Activated CD4-positive, alpha-beta T cell treated with anti-CD3 and anti-CD28 coated beads, Interleukin-2, Interleukin-4, amounts not matched to agents 100 ng/mL and 50 ng/mL, durations not matched to agents 16 hours and 8 hours (primary cell): ENCODE measurements at regions not wholly inside any gene's neighbourhood (a gene's known extent, or its start where the extent isn't known, plus 50 kb on each side); places are given as distances from the start of the nearest gene placed in this dataset.

Source experiments
- DNase-seq: peaks from one replicate; pipeline ENCODE4 v3.0.0-alpha.2; 2020; ENCODE audit warnings: low spot score

GRCh38 chr3:25365636-25366035 lies 62.4 kb upstream of the RARB start:
- no peak for DNase-seq

- no peak for DNase-seq
Measured at GRCh38 chr3:25367025-25367424, 61.0 kb upstream of the RARB start.

DNA sequence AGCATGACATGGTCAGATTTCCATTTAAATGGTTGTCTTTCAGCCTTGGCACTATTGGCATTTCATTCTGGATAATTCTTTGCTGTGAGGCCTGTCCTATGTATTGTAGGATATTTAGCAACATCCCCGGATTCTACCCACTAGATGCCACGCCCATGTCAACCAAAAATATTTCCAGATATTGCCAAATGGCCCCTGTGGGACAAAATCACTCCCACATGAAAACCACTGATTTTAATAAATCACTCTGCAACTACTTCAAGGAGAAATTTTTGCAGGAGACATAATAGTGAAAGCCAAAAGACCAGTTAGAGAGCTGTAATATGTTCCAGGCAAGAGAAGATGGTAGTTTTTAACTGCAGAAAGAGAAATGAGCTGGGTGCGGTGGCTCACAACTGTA lies 55.9 kb upstream of the RARB start:
- no peak for DNase-seq

- no peak for DNase-seq
Measured at GRCh38 chr3:25376340-25376739, 51.7 kb upstream of the RARB start.

GRCh38 chr3:25377042-25377441 lies 51.0 kb upstream of the RARB start:
- no peak for DNase-seq
